Transverse colon (tissue), 4 donors: ENCODE measurements at regions not wholly inside any gene's neighbourhood (a gene's known extent, or its start where the extent isn't known, plus 50 kb on each side); places are given as distances from the start of the nearest gene placed in this dataset.

Experiments
- DNase-seq: peaks from one replicate; pipeline ENCODE4 v3.0.0-alpha.2; 2019
- H3K27ac ChIP-seq, 4 donors: fragments of 200-600 bp; sonication (generic); 2 replicates each; pipeline ENCODE4 v1.5.1; 2016 to 2018; ENCODE audit warnings: inconsistent platforms in 4 of 4
- H3K27me3 ChIP-seq: fragments of 200-600 bp; sonication (generic); 2 replicates; pipeline ENCODE4 v1.5.1; 2017; ENCODE audit warnings: inconsistent platforms
- H3K36me3 ChIP-seq, 4 donors: fragments of 200-600 bp; sonication (generic); 2 replicates each; pipeline ENCODE4 v1.5.1; 2017 to 2019; ENCODE audit warnings: inconsistent platforms in 4 of 4
- H3K4me1 ChIP-seq, 4 donors: fragments of 200-600 bp; sonication (generic); 2 replicates each; pipeline ENCODE4 v1.5.1; 2017 to 2020; ENCODE audit warnings: inconsistent platforms in 4 of 4
- H3K4me3 ChIP-seq, 4 donors: fragments of 200-600 bp; sonication (generic); 1 replicate in 1 of 4; 2 replicates in 3 of 4; pipeline versions ENCODE4 v1.5.1 to v1.6.1; 2017 to 2019; ENCODE audit warnings: inconsistent platforms in 4 of 4
- H3K9me3 ChIP-seq, 2 donors: fragments of 200-600 bp; sonication (generic); 2 replicates each; pipeline ENCODE4 v1.5.1; 2017 to 2019; ENCODE audit warnings: inconsistent platforms in 2 of 2
- EP300 ChIP-seq: sonication (generic); formaldehyde crosslinking; IDR thresholded peaks from one replicate; pipeline ENCODE4 v1.6.1; 2017; ENCODE audit warnings: antibody characterized with exemption, low read depth
- POLR2A ChIP-seq: fragments of 450-650 bp; IDR thresholded peaks from one replicate; pipeline ENCODE4 v1.6.1; 2016; ENCODE audit warnings: antibody characterized with exemption, mild to moderate bottlenecking, moderate library complexity
- POLR2AphosphoS5 ChIP-seq, 3 donors: sonication (generic); formaldehyde crosslinking; IDR thresholded peaks; one replicate each; pipeline ENCODE4 v1.6.1; 2016; ENCODE audit warnings: antibody characterized with exemption in 3 of 3
- WGBS, 2 donors: methylation state at CpG; one replicate each; pipeline ENCODE4 v1.1.5; 2018; ENCODE audit warnings: low coverage in 1 of 2; 5-methylcytosine and 5-hydroxymethylcytosine counted together
- in situ Hi-C, 4 donors: fragments of 200-750 bp; cut with MboI; loops; one replicate each; pipeline versions ENCODE4 v1.15.0 to v1.15.1; 2017; ENCODE audit warnings: low sequenced_read_pairs in 3 of 4, low pct_ligation_motif_present in 1 of 4, low pct_unique_long_range_greater_than_20kb in 1 of 4
- intact Hi-C: fragments of 100-400 bp; cut with DNase I; formaldehyde crosslinking; loops from one replicate; pipeline ENCODE4 v1.15.1; 2023; ENCODE audit warnings: low total_unique reads
- TF ChIP-seq, protein P1 (sequence below), 5 experiments: fragments of 200-600 bp in 3 of 5; fragments of 450-650 bp in 2 of 5; sonication (generic) in 3 of 5; IDR thresholded peaks; 1 replicate in 2 of 5; 2 replicates in 3 of 5; pipeline ENCODE4 v1.5.1; 2016 to 2017; ENCODE audit warnings: antibody characterized with exemption in 5 of 5, inconsistent platforms in 3 of 5, mild to moderate bottlenecking in 2 of 5, moderate library complexity in 1 of 5

DNA sequence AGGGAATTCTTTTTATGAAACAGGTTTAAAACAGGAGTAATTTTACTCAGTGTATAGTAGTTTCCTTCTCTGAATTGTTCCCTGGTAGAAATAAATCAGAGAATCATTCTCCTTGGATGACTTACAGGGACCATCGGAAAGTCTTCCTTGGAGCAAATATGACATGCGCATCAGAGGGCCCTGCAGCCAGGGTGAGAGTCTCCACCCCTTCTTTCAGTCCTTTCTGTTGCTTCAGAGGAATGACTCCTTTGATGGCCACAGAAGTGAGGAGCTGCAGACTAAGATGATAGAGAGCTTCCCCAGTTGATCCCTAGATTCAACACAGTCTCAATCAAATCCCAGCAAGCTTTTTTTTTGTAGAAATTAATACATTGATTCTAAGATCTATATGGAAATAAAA, 294.8 kb upstream of the UMPS start:
- WGBS, 2 donors: 95% methylated on average over 2 of the region's 2 CpGs; no CpG with 5 or more reads in 1 of the 2 donors
- in situ Hi-C loops: no loop called here
- no peaks in the 10 kb centered on the region for H3K9me3 ChIP-seq
- no peak for DNase-seq
- intact Hi-C loops: no loop called here
- no peak overlapping the region for H3K27ac ChIP-seq
- H3K4me1 ChIP-seq: no peaks in the 10 kb centered on the region
- no peaks in the 10 kb centered on the region for H3K27me3 ChIP-seq
- TF ChIP-seq EP300 (no peak), POLR2A (no peak), POLR2AphosphoS5 (IDR thresholded peaks at IDR 0.05) (no peak)
- TF ChIP-seq, protein P1, sequence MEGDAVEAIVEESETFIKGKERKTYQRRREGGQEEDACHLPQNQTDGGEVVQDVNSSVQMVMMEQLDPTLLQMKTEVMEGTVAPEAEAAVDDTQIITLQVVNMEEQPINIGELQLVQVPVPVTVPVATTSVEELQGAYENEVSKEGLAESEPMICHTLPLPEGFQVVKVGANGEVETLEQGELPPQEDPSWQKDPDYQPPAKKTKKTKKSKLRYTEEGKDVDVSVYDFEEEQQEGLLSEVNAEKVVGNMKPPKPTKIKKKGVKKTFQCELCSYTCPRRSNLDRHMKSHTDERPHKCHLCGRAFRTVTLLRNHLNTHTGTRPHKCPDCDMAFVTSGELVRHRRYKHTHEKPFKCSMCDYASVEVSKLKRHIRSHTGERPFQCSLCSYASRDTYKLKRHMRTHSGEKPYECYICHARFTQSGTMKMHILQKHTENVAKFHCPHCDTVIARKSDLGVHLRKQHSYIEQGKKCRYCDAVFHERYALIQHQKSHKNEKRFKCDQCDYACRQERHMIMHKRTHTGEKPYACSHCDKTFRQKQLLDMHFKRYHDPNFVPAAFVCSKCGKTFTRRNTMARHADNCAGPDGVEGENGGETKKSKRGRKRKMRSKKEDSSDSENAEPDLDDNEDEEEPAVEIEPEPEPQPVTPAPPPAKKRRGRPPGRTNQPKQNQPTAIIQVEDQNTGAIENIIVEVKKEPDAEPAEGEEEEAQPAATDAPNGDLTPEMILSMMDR (IDR thresholded peaks at IDR 0.05): no peak
- no peaks in the 10 kb centered on the region for H3K36me3 ChIP-seq
- no peak overlapping the region for H3K4me3 ChIP-seq

- H3K4me3 ChIP-seq: no peak overlapping the region
- H3K4me1 ChIP-seq: no peaks in the 10 kb centered on the region
- TF ChIP-seq, protein P1 (IDR thresholded peaks at IDR 0.05): no peak
- no peak for TF ChIP-seq EP300
- TF ChIP-seq POLR2AphosphoS5 (IDR thresholded peaks at IDR 0.05): no peak
- no peak for TF ChIP-seq POLR2A
- intact Hi-C loops: no loop called here
- no peaks in the 10 kb centered on the region for H3K9me3 ChIP-seq
- H3K36me3 ChIP-seq: no peaks in the 10 kb centered on the region
- no peaks in the 10 kb centered on the region for H3K27me3 ChIP-seq
- in situ Hi-C loops: no loop called here
- H3K27ac ChIP-seq: no peak overlapping the region
- no peak for DNase-seq
- 76 to 90% methylated on average over 4 of the region's 4 CpGs for WGBS, 2 donors
These were observed 291.4 kb upstream of the UMPS start for GRCh38 chr3:124438813-124439212.

DNA sequence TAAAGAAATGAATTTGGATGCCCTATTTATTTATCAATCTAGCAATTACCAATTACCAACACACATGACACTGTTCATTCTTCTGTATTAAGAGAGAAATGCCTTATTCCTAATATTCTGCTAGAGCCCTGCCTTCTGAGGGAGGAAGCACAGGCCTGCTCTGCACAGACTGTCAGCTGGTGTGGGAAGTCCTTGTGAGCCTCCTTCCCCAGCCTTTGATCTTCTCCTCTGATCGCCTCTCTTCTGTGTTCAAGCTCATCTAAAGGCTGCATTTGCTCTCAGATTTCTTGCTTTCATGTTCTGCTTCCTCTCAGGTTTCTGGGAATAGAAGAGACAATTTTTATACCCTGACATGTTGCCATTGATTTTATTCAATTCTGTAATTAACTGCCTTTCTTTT, 290.6 kb upstream of the UMPS start:
- H3K27me3 ChIP-seq: no peaks in the 10 kb centered on the region
- H3K27ac ChIP-seq: no peak overlapping the region
- in situ Hi-C loops: no loop called here
- no peak overlapping the region for H3K4me3 ChIP-seq
- H3K36me3 ChIP-seq: no peaks in the 10 kb centered on the region
- no peaks in the 10 kb centered on the region for H3K9me3 ChIP-seq
- no peak for DNase-seq
- intact Hi-C loops: no loop called here
- TF ChIP-seq POLR2A: no peak
- WGBS, 2 donors: 29 to 67% methylated on average over 1 of the region's 1 CpG
- no peaks in the 10 kb centered on the region for H3K4me1 ChIP-seq

GRCh38 chr3:124441766-124442165, 288.5 kb upstream of the UMPS start:
- intact Hi-C loops (no loop called here), in situ Hi-C loops (no loop called here)
- TF ChIP-seq POLR2A (no peak), EP300 (no peak), POLR2AphosphoS5 (IDR thresholded peaks at IDR 0.05) (no peak)
- TF ChIP-seq, protein P1 (IDR thresholded peaks at IDR 0.05): no peak
- Histone ChIP-seq H3K27ac (no peak overlapping the region), H3K9me3 (no peaks in the 10 kb centered on the region), H3K4me1 (no peaks in the 10 kb centered on the region), H3K4me3 (no peak overlapping the region), H3K36me3 (no peaks in the 10 kb centered on the region), H3K27me3 (no peaks in the 10 kb centered on the region)
- DNase-seq: no peak
- 78 to 88% methylated on average over 1 to 9 of the region's 9 CpGs for WGBS, 2 donors

GRCh38 chr3:124442463-124442862, 287.8 kb upstream of the UMPS start:
- Histone ChIP-seq H3K27ac (no peak overlapping the region), H3K9me3 (no peaks in the 10 kb centered on the region), H3K4me3 (no peak overlapping the region), H3K27me3 (no peaks in the 10 kb centered on the region), H3K4me1 (no peaks in the 10 kb centered on the region), H3K36me3 (no peaks in the 10 kb centered on the region)
- in situ Hi-C loops: no loop called here
- no peak for DNase-seq
- TF ChIP-seq POLR2AphosphoS5 (IDR thresholded peaks at IDR 0.05) (no peak), EP300 (no peak), POLR2A (no peak)
- TF ChIP-seq, protein P1 (IDR thresholded peaks at IDR 0.05): no peak
- WGBS, 2 donors: 71 to 81% methylated on average over 1 to 2 of the region's 2 CpGs
- intact Hi-C loops: no loop called here
